Neutrophil (primary cell): ENCODE measurements at regions not wholly inside any gene's neighbourhood (a gene's known extent, or its start where the extent isn't known, plus 50 kb on each side); places are given as distances from the start of the nearest gene placed in this dataset.
A peak's percentile ranks its signal among the peaks of the same experiment; 100 is the strongest.

ENCODE experiments used
- H3K27ac ChIP-seq: fragments of 200-600 bp; sonication (generic); 2 replicates; pipeline ENCODE4 v1.5.1; 2016; ENCODE audit warnings: mild to moderate bottlenecking, moderate library complexity
- H3K27me3 ChIP-seq: fragments of 200-600 bp; sonication (generic); 2 replicates; pipeline ENCODE4 v1.6.0; 2016; ENCODE audit warnings: mild to moderate bottlenecking
- H3K36me3 ChIP-seq: fragments of 200-600 bp; sonication (generic); 2 replicates; pipeline ENCODE4 v1.5.1; 2017
- H3K4me1 ChIP-seq, 2 experiments: fragments of 200-600 bp in 1 of 2; sonication (generic) in 1 of 2; 1 replicate in 1 of 2; 2 replicates in 1 of 2; pipeline versions ENCODE4 v1.5.1 to v1.6.1; 2013 to 2016; ENCODE audit warnings: low read depth in 1 of 2, low read length in 1 of 2, mild to moderate bottlenecking in 1 of 2, moderate library complexity in 1 of 2; ENCODE audit not compliant: control insufficient read depth in 1 of 2, insufficient read depth in 1 of 2
- H3K4me3 ChIP-seq, 2 experiments: fragments of 200-600 bp in 1 of 2; sonication (generic) in 1 of 2; 1 replicate in 1 of 2; 2 replicates in 1 of 2; pipeline ENCODE4 v1.5.1; 2013 to 2016; ENCODE audit warnings: low read depth in 1 of 2, low read length in 1 of 2, mild to moderate bottlenecking in 1 of 2, moderate library complexity in 1 of 2
- H3K9me3 ChIP-seq: fragments of 200-600 bp; sonication (generic); 2 replicates; pipeline ENCODE4 v1.5.1; 2016
- CTCF ChIP-seq: fragments of 200-600 bp; sonication (generic); IDR thresholded peaks from 2 replicates; pipeline ENCODE4 v1.5.1; 2016; ENCODE audit warnings: antibody characterized with exemption

- no peak overlapping the region for H3K4me3 ChIP-seq
- H3K9me3 ChIP-seq, result no peaks in the 10 kb centered on the region
- peaks cover 5 to 9% of the 10 kb centered on the region in 2 experiments for H3K4me1 ChIP-seq
- H3K27ac ChIP-seq, result no peak overlapping the region
- no peaks in the 10 kb centered on the region for H3K36me3 ChIP-seq
- peaks cover 79% of the 10 kb centered on the region for H3K27me3 ChIP-seq
- TF ChIP-seq CTCF, result no peak
Measured at GRCh38 chr5:135194126-135194488, 160.1 kb upstream of the PITX1 start.

GRCh38 chr5:135193213-135194125 lies 159.4 kb upstream of the PITX1 start:
- no peaks in the 10 kb centered on the region for H3K36me3 ChIP-seq
- no peak for TF ChIP-seq CTCF
- peaks cover 5 to 9% of the 10 kb centered on the region in 2 experiments for H3K4me1 ChIP-seq
- no peak overlapping the region for H3K4me3 ChIP-seq
- H3K9me3 ChIP-seq, result no peaks in the 10 kb centered on the region
- H3K27me3 ChIP-seq, result peaks cover 79% of the 10 kb centered on the region
- H3K27ac ChIP-seq, result no peak overlapping the region

GRCh38 chr5:135192351-135192750 lies 158.3 kb upstream of the PITX1 start:
- H3K36me3 ChIP-seq, result no peaks in the 10 kb centered on the region
- no peak for TF ChIP-seq CTCF
- H3K27ac ChIP-seq, result no peak overlapping the region
- peaks cover 5 to 9% of the 10 kb centered on the region in 2 experiments for H3K4me1 ChIP-seq
- H3K27me3 ChIP-seq, result peaks cover 86% of the 10 kb centered on the region
- H3K4me3 ChIP-seq, result no peak overlapping the region
- no peaks in the 10 kb centered on the region for H3K9me3 ChIP-seq

GRCh38 chr5:135191084-135191826 lies 157.2 kb upstream of the PITX1 start:
- H3K27ac ChIP-seq, result no peak overlapping the region
- peak overlapping the region in 1 of 2 experiments; percentile 30 for H3K4me3 ChIP-seq
- no peaks in the 10 kb centered on the region for H3K36me3 ChIP-seq
- TF ChIP-seq CTCF, result peak; percentile 34
- peaks cover 94% of the 10 kb centered on the region for H3K27me3 ChIP-seq
- H3K9me3 ChIP-seq, result no peaks in the 10 kb centered on the region
- peaks cover 5 to 9% of the 10 kb centered on the region in 2 experiments for H3K4me1 ChIP-seq

GRCh38 chr5:135190416-135191083 lies 156.5 kb upstream of the PITX1 start:
- H3K4me1 ChIP-seq, result peaks cover 5 to 9% of the 10 kb centered on the region in 2 experiments
- no peaks in the 10 kb centered on the region for H3K9me3 ChIP-seq
- H3K4me3 ChIP-seq, result peak overlapping the region in 1 of 2 experiments; percentile 30
- H3K27me3 ChIP-seq, result peaks cover 87% of the 10 kb centered on the region
- H3K27ac ChIP-seq, result no peak overlapping the region
- no peaks in the 10 kb centered on the region for H3K36me3 ChIP-seq
- no peak for TF ChIP-seq CTCF
